ENCODE measurements at regions not wholly inside any gene's neighbourhood (a gene's known extent, or its start where the extent isn't known, plus 50 kb on each side); places are given as distances from the start of the nearest gene placed in this dataset.
A peak's percentile ranks its signal among the peaks of the same experiment; 100 is the strongest.

- no peak overlapping the region for H2BK5ac ChIP-seq (ENCODE audit: low read depth, low read length, poor library complexity)
- H3K79me1 ChIP-seq (ENCODE audit: low read length) = no peaks in the 10 kb centered on the region
- no peak overlapping the region for H4K91ac ChIP-seq (ENCODE audit: low read depth, low read length)
- H3K18ac ChIP-seq (ENCODE audit: low read length) = no peak overlapping the region
- H3K79me2 ChIP-seq (ENCODE audit: control insufficient read depth, insufficient read depth, low read length, poor library complexity) = no peaks in the 10 kb centered on the region
- no peak overlapping the region for H2BK12ac ChIP-seq (ENCODE audit: low read length)
- no CpG with 5 or more reads among the region's 1 CpG for WGBS (ENCODE audit: extremely low coverage, insufficient coverage, insufficient read length)
- H3K9me3 ChIP-seq (ENCODE audit: insufficient read depth, low read depth, low read length) = no peaks in the 10 kb centered on the region
- no peak overlapping the region for H2BK120ac ChIP-seq (ENCODE audit: insufficient read depth, low read length, poor library complexity)
- no peak overlapping the region for H3K23ac ChIP-seq (ENCODE audit: low read length)
- H3K9ac ChIP-seq (ENCODE audit: low read length) = no peak overlapping the region
- H2AK5ac ChIP-seq (ENCODE audit: low read length) = no peak overlapping the region
- H3K4ac ChIP-seq (ENCODE audit: low read depth, low read length) = no peak overlapping the region
- no peaks in the 10 kb centered on the region for H3K4me1 ChIP-seq (ENCODE audit: control insufficient read depth in 1 of 2, insufficient read depth in 2 of 2, low read length in 2 of 2)
- no peak overlapping the region for H3K4me2 ChIP-seq (ENCODE audit: low read length)
- H3K36me3 ChIP-seq (ENCODE audit: control insufficient read depth in 1 of 2, insufficient read depth in 2 of 2, low read length in 2 of 2) = no peaks in the 10 kb centered on the region
- H3K14ac ChIP-seq (ENCODE audit: low read length) = no peak overlapping the region
- H4K12ac ChIP-seq (ENCODE audit: low read depth, low read length) = no peak overlapping the region
- DNase-seq = peak; percentile 41 to 77
- no peak overlapping the region for H3K4me3 ChIP-seq (ENCODE audit: low read depth, low read length)
- no peak overlapping the region for H2AFZ ChIP-seq (ENCODE audit: insufficient read depth, low read length, poor library complexity)
- H3K27ac ChIP-seq (ENCODE audit: low read depth, low read length) = no peak overlapping the region
- no peak overlapping the region for H4K8ac ChIP-seq (ENCODE audit: low read depth, low read length)
- H3K27me3 ChIP-seq (ENCODE audit: insufficient read depth, low read length) = no peaks in the 10 kb centered on the region
These were observed 70.7 kb downstream of the NR2F1 start for GRCh38 chr5:93653716-93654115.

- Histone ChIP-seq H2BK120ac (ENCODE audit: insufficient read depth, low read length, poor library complexity) (no peak overlapping the region), H3K9ac (ENCODE audit: low read length) (no peak overlapping the region), H3K23ac (ENCODE audit: low read length) (no peak overlapping the region), H3K79me2 (ENCODE audit: control insufficient read depth, insufficient read depth, low read length, poor library complexity) (no peaks in the 10 kb centered on the region), H4K12ac (ENCODE audit: low read depth, low read length) (no peak overlapping the region), H2AFZ (ENCODE audit: insufficient read depth, low read length, poor library complexity) (no peak overlapping the region), H3K27me3 (ENCODE audit: insufficient read depth, low read length) (no peaks in the 10 kb centered on the region), H2BK5ac (ENCODE audit: low read depth, low read length, poor library complexity) (no peak overlapping the region), H3K4me3 (ENCODE audit: low read depth, low read length) (no peak overlapping the region), H3K27ac (ENCODE audit: low read depth, low read length) (no peak overlapping the region), H4K8ac (ENCODE audit: low read depth, low read length) (no peak overlapping the region), H3K14ac (ENCODE audit: low read length) (no peak overlapping the region), H3K4ac (ENCODE audit: low read depth, low read length) (no peak overlapping the region), H3K4me1 (ENCODE audit: control insufficient read depth in 1 of 2, insufficient read depth in 2 of 2, low read length in 2 of 2) (no peaks in the 10 kb centered on the region), H3K18ac (ENCODE audit: low read length) (no peak overlapping the region), H2AK5ac (ENCODE audit: low read length) (no peak overlapping the region), H4K91ac (ENCODE audit: low read depth, low read length) (no peak overlapping the region), H3K4me2 (ENCODE audit: low read length) (no peak overlapping the region), H3K36me3 (ENCODE audit: control insufficient read depth in 1 of 2, insufficient read depth in 2 of 2, low read length in 2 of 2) (no peaks in the 10 kb centered on the region), H2BK12ac (ENCODE audit: low read length) (no peak overlapping the region), H3K79me1 (ENCODE audit: low read length) (no peaks in the 10 kb centered on the region), H3K9me3 (ENCODE audit: insufficient read depth, low read depth, low read length) (no peaks in the 10 kb centered on the region)
- no peak for DNase-seq
- no CpG with 5 or more reads among the region's 1 CpG for WGBS (ENCODE audit: extremely low coverage, insufficient coverage, insufficient read length)
These were observed 66.3 kb downstream of the NR2F1 start for GRCh38 chr5:93649234-93649900.

DNA sequence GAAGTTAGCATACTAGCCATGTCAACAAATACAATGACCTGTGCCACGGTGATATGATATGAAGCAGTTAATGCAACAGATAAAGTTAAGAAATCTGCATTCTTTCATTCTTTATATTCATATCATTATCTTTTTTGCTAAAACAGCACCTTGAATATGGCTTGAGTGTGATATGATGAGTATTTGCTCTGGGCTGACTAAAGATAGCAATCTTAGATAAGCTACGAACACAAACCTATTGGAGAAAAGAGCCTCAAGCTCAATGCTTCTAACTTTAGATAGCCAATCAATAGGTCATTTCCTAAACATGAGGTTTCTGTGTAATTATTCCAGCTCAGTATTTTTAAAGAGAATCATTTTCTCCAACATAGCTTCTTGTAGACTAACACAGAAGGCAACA is 61.7 kb downstream of the NR2F1 start:
- H4K91ac ChIP-seq (ENCODE audit: low read depth, low read length) = no peak overlapping the region
- DNase-seq = peak; percentile 37 to 85
- no peak overlapping the region for H2BK120ac ChIP-seq (ENCODE audit: insufficient read depth, low read length, poor library complexity)
- H3K4me1 ChIP-seq (ENCODE audit: control insufficient read depth in 1 of 2, insufficient read depth in 2 of 2, low read length in 2 of 2) = no peaks in the 10 kb centered on the region
- no peaks in the 10 kb centered on the region for H3K79me2 ChIP-seq (ENCODE audit: control insufficient read depth, insufficient read depth, low read length, poor library complexity)
- no peak overlapping the region for H3K9ac ChIP-seq (ENCODE audit: low read length)
- H2AFZ ChIP-seq (ENCODE audit: insufficient read depth, low read length, poor library complexity) = no peak overlapping the region
- no peak overlapping the region for H3K27ac ChIP-seq (ENCODE audit: low read depth, low read length)
- no peak overlapping the region for H3K14ac ChIP-seq (ENCODE audit: low read length)
- no peak overlapping the region for H3K4ac ChIP-seq (ENCODE audit: low read depth, low read length)
- H3K27me3 ChIP-seq (ENCODE audit: insufficient read depth, low read length) = peaks cover 2% of the 10 kb centered on the region
- H3K4me2 ChIP-seq (ENCODE audit: low read length) = no peak overlapping the region
- no peak overlapping the region for H2BK5ac ChIP-seq (ENCODE audit: low read depth, low read length, poor library complexity)
- H2BK12ac ChIP-seq (ENCODE audit: low read length) = no peak overlapping the region
- H3K36me3 ChIP-seq (ENCODE audit: control insufficient read depth in 1 of 2, insufficient read depth in 2 of 2, low read length in 2 of 2) = no peaks in the 10 kb centered on the region
- no peaks in the 10 kb centered on the region for H3K79me1 ChIP-seq (ENCODE audit: low read length)
- H3K9me3 ChIP-seq (ENCODE audit: insufficient read depth, low read depth, low read length) = no peaks in the 10 kb centered on the region
- no peak overlapping the region for H4K12ac ChIP-seq (ENCODE audit: low read depth, low read length)
- H3K18ac ChIP-seq (ENCODE audit: low read length) = no peak overlapping the region
- H3K4me3 ChIP-seq (ENCODE audit: low read depth, low read length) = no peak overlapping the region
- WGBS (ENCODE audit: extremely low coverage, insufficient coverage, insufficient read length) = no CpG with 5 or more reads among the region's 2 CpGs
- H2AK5ac ChIP-seq (ENCODE audit: low read length) = no peak overlapping the region
- H4K8ac ChIP-seq (ENCODE audit: low read depth, low read length) = no peak overlapping the region
- no peak overlapping the region for H3K23ac ChIP-seq (ENCODE audit: low read length)
